ENCODE measurements at regions not wholly inside any gene's neighbourhood (a gene's known extent, or its start where the extent isn't known, plus 50 kb on each side); places are given as distances from the start of the nearest gene placed in this dataset.

DNA sequence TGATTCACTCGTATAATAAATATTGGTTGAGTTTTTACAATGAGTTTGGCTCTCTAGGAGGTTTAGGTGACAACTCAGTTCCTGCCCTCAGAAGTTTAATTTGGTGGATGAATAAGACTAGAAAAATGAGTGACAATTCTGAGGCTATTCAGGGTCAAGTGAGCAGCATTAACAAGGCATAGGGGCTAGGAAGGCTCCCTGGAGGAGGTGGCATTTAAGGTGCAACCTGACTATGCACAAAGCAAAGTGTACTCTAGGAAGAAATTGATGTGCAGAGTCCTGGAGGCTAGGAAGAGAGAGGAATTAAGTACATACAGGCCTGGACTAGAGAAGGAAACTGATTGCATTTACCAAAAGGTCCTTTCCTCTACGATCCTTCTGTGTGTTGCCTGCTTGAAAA lies 440.3 kb downstream of the MED13L start:
- WGBS, 2 experiments (ENCODE audit: low coverage in 1 of 2, low lambda C conversion rate in 2 of 2, missing lambda C conversion rate in 2 of 2) = 42 to 48% methylated on average over 2 of the region's 2 CpGs
- Histone ChIP-seq H2AFZ (no peak overlapping the region), H4K20me1 (ENCODE audit: insufficient read depth) (no peaks in the 10 kb centered on the region), H3K27me3 (replicated peaks; ENCODE audit: insufficient read depth) (no peaks in the 10 kb centered on the region), H3K9me2 (ENCODE audit: insufficient read depth) (no peaks in the 10 kb centered on the region), H3K4me1 (ENCODE audit: insufficient read depth) (no peaks in the 10 kb centered on the region), H3K9ac (no peak overlapping the region), H3K27ac (no peak overlapping the region), H3K36me3 (ENCODE audit: low read depth) (no peaks in the 10 kb centered on the region), H3K79me2 (ENCODE audit: insufficient read depth) (no peaks in the 10 kb centered on the region), H3K4me2 (ENCODE audit: unreplicated experiment) (no peak overlapping the region), H3K9me3 (ENCODE audit: low read depth) (no peaks in the 10 kb centered on the region), H3F3A (ENCODE audit: insufficient read depth) (no peaks in the 10 kb centered on the region), H3K4me3 (no peak overlapping the region)
- no peak for DNase-seq
- TF ChIP-seq EZH2 (IDR thresholded peaks at IDR 0.05; ENCODE audit: insufficient read depth, poor library complexity, severe bottlenecking) (no peak), EZH2phosphoT487 (IDR thresholded peaks at IDR 0.05; ENCODE audit: insufficient read depth, low read depth) (no peak)
- in situ Hi-C loops (cut with MboI) = no loop called here

DNA sequence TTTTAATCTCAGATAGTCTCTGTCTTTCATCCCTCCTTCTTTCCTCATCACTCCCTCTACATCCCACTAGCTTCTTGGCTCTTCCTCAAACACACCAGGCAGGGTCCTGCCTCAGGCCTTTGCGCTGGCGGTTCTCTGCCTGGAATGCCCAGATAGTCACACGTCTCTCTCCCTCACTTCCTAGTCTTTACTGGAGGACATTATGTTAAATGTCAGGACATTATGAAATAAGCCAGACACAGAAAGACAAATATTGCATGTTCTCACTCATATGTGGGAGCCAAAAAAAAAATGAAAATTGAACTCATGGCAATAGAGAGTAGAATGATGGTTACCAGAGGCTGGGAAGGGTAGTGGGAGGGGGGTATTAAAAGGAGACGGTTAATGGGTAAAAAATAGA lies 442.0 kb downstream of the MED13L start:
- no peaks in the 10 kb centered on the region for H3K79me2 ChIP-seq (ENCODE audit: insufficient read depth)
- no peaks in the 10 kb centered on the region for H3K9me3 ChIP-seq (ENCODE audit: low read depth)
- no peak for DNase-seq
- H3K27ac ChIP-seq = no peak overlapping the region
- no peaks in the 10 kb centered on the region for H3K4me1 ChIP-seq (ENCODE audit: insufficient read depth)
- H3K9me2 ChIP-seq (ENCODE audit: insufficient read depth) = no peaks in the 10 kb centered on the region
- no peaks in the 10 kb centered on the region for H3K27me3 ChIP-seq (replicated peaks; ENCODE audit: insufficient read depth)
- no peak overlapping the region for H2AFZ ChIP-seq
- H3K4me3 ChIP-seq = no peak overlapping the region
- no peaks in the 10 kb centered on the region for H3F3A ChIP-seq (ENCODE audit: insufficient read depth)
- H3K4me2 ChIP-seq (ENCODE audit: unreplicated experiment) = no peak overlapping the region
- in situ Hi-C loops (cut with MboI) = no loop called here
- H4K20me1 ChIP-seq (ENCODE audit: insufficient read depth) = no peaks in the 10 kb centered on the region
- H3K9ac ChIP-seq = no peak overlapping the region
- TF ChIP-seq EZH2 (IDR thresholded peaks at IDR 0.05; ENCODE audit: insufficient read depth, poor library complexity, severe bottlenecking) (no peak), EZH2phosphoT487 (IDR thresholded peaks at IDR 0.05; ENCODE audit: insufficient read depth, low read depth) (no peak)
- H3K36me3 ChIP-seq (ENCODE audit: low read depth) = no peaks in the 10 kb centered on the region
- 20 to 26% methylated on average over 4 of the region's 4 CpGs for WGBS, 2 experiments (ENCODE audit: low coverage in 1 of 2, low lambda C conversion rate in 2 of 2, missing lambda C conversion rate in 2 of 2)

DNA sequence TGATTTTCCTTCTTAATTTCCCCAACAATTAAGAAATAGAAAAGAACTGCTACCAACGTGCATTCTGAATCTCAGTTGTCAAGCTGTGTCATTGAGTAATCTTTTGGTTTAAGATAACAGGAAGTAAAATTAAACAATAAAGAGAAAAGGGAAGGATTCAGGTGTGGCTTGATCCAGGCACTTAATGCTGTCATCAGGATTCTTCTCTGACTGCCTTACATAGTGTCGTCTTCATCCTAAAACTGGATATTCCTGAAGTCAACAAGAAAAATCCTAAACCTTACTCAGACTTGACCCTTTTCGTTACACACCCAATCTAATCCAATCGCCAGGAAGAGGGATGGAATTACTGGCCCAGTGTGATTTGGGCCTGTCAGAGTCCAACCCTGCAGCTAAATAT lies 443.8 kb downstream of the MED13L start:
- H3K9ac ChIP-seq = no peak overlapping the region
- no peak overlapping the region for H3K4me3 ChIP-seq
- no peak overlapping the region for H3K27ac ChIP-seq
- no peaks in the 10 kb centered on the region for H3K79me2 ChIP-seq (ENCODE audit: insufficient read depth)
- no peaks in the 10 kb centered on the region for H3K36me3 ChIP-seq (ENCODE audit: low read depth)
- in situ Hi-C loops (cut with MboI) = no loop called here
- no peak overlapping the region for H2AFZ ChIP-seq
- H3K9me3 ChIP-seq (ENCODE audit: low read depth) = no peaks in the 10 kb centered on the region
- no peak for DNase-seq
- H3K4me2 ChIP-seq (ENCODE audit: unreplicated experiment) = no peak overlapping the region
- H3F3A ChIP-seq (ENCODE audit: insufficient read depth) = no peaks in the 10 kb centered on the region
- TF ChIP-seq EZH2 (IDR thresholded peaks at IDR 0.05; ENCODE audit: insufficient read depth, poor library complexity, severe bottlenecking) = no peak
- no peak for TF ChIP-seq EZH2phosphoT487 (IDR thresholded peaks at IDR 0.05; ENCODE audit: insufficient read depth, low read depth)
- no peaks in the 10 kb centered on the region for H4K20me1 ChIP-seq (ENCODE audit: insufficient read depth)
- no peaks in the 10 kb centered on the region for H3K27me3 ChIP-seq (replicated peaks; ENCODE audit: insufficient read depth)
- H3K4me1 ChIP-seq (ENCODE audit: insufficient read depth) = no peaks in the 10 kb centered on the region
- no peaks in the 10 kb centered on the region for H3K9me2 ChIP-seq (ENCODE audit: insufficient read depth)
- WGBS, 2 experiments (ENCODE audit: low coverage in 1 of 2, low lambda C conversion rate in 2 of 2, missing lambda C conversion rate in 2 of 2) = 61 to 65% methylated on average over 4 of the region's 4 CpGs

DNA sequence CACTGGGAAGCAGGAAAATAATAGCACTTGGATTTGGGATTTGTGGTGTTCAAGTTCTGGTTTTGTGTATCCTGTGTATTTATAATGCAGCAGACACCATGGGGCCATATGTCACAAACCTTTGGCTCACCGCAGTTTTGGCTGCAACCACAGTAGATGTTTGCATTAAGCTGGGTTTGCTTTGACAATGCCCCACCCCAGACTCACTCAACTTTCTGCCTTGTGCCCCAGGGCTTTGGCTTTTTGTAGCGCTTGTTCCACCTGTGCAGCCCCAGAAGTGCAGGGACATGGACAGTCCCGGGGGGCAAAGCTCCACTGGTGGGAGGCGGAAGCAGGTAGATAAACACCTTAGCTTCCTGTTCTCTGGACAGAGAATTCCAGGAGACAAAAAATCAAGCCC lies 446.9 kb downstream of the MED13L start:
- no peaks in the 10 kb centered on the region for H3K79me2 ChIP-seq (ENCODE audit: insufficient read depth)
- no peak overlapping the region for H3K27ac ChIP-seq
- H3K9me2 ChIP-seq (ENCODE audit: insufficient read depth) = no peaks in the 10 kb centered on the region
- no peak for DNase-seq
- H3K4me3 ChIP-seq = no peak overlapping the region
- H3K27me3 ChIP-seq (replicated peaks; ENCODE audit: insufficient read depth) = no peaks in the 10 kb centered on the region
- no peaks in the 10 kb centered on the region for H3K4me1 ChIP-seq (ENCODE audit: insufficient read depth)
- no peak overlapping the region for H2AFZ ChIP-seq
- H3K9me3 ChIP-seq (ENCODE audit: low read depth) = no peaks in the 10 kb centered on the region
- in situ Hi-C loops (cut with MboI) = no loop called here
- no peaks in the 10 kb centered on the region for H3K36me3 ChIP-seq (ENCODE audit: low read depth)
- H3K9ac ChIP-seq = no peak overlapping the region
- WGBS, 2 experiments (ENCODE audit: low coverage in 1 of 2, low lambda C conversion rate in 2 of 2, missing lambda C conversion rate in 2 of 2) = 64 to 74% methylated on average over 4 of the region's 4 CpGs
- no peaks in the 10 kb centered on the region for H4K20me1 ChIP-seq (ENCODE audit: insufficient read depth)
- TF ChIP-seq EZH2phosphoT487 (IDR thresholded peaks at IDR 0.05; ENCODE audit: insufficient read depth, low read depth) = no peak
- no peak for TF ChIP-seq EZH2 (IDR thresholded peaks at IDR 0.05; ENCODE audit: insufficient read depth, poor library complexity, severe bottlenecking)
- H3K4me2 ChIP-seq (ENCODE audit: unreplicated experiment) = no peak overlapping the region
- no peaks in the 10 kb centered on the region for H3F3A ChIP-seq (ENCODE audit: insufficient read depth)

DNA sequence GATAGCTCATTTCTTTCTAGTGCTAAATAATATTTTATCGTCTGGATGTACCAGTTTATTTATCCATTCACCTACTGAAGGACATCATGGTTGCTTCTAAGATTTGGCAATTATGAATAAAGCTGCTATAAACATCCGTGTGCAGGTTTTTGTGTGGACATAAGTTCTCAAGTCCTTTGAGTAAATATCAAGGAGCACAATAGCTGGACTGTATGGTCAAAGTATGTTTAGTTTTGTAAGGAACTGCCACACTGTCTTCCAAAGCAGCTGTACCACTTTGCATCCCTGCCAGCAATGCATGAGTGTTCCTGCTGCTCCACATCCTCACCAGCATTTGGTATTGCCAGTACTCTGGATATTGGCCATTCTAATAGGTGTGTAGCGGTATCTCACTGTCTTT lies 447.4 kb downstream of the MED13L start:
- no peaks in the 10 kb centered on the region for H3K36me3 ChIP-seq (ENCODE audit: low read depth)
- no peaks in the 10 kb centered on the region for H3K9me3 ChIP-seq (ENCODE audit: low read depth)
- H3K79me2 ChIP-seq (ENCODE audit: insufficient read depth) = no peaks in the 10 kb centered on the region
- H3K27me3 ChIP-seq (replicated peaks; ENCODE audit: insufficient read depth) = no peaks in the 10 kb centered on the region
- no peak overlapping the region for H3K9ac ChIP-seq
- DNase-seq = no peak
- H3K4me1 ChIP-seq (ENCODE audit: insufficient read depth) = no peaks in the 10 kb centered on the region
- H4K20me1 ChIP-seq (ENCODE audit: insufficient read depth) = no peaks in the 10 kb centered on the region
- no peaks in the 10 kb centered on the region for H3K9me2 ChIP-seq (ENCODE audit: insufficient read depth)
- H3K27ac ChIP-seq = no peak overlapping the region
- no peaks in the 10 kb centered on the region for H3F3A ChIP-seq (ENCODE audit: insufficient read depth)
- TF ChIP-seq EZH2phosphoT487 (IDR thresholded peaks at IDR 0.05; ENCODE audit: insufficient read depth, low read depth) = no peak
- no peak for TF ChIP-seq EZH2 (IDR thresholded peaks at IDR 0.05; ENCODE audit: insufficient read depth, poor library complexity, severe bottlenecking)
- no peak overlapping the region for H2AFZ ChIP-seq
- in situ Hi-C loops (cut with MboI) = no loop called here
- H3K4me3 ChIP-seq = no peak overlapping the region
- H3K4me2 ChIP-seq (ENCODE audit: unreplicated experiment) = no peak overlapping the region
- WGBS, 2 experiments (ENCODE audit: low coverage in 1 of 2, low lambda C conversion rate in 2 of 2, missing lambda C conversion rate in 2 of 2) = 17 to 22% methylated on average over 3 of the region's 3 CpGs

Measured in GM23248 (cell line).